ENCODE measurements at regions not wholly inside any gene's neighbourhood (a gene's known extent, or its start where the extent isn't known, plus 50 kb on each side); places are given as distances from the start of the nearest gene placed in this dataset.
"Not testable (repeated sequence)": the region's sequence is repeated elsewhere in the genome, so short reads cannot be mapped to it uniquely, and the experiment has no call there.

GRCh38 chr9:73445384-73445783 lies 293.7 kb downstream of the ANXA1 start:
- not testable (repeated sequence) for TF ChIP-seq CTCF, POLR2A (IDR thresholded peaks at IDR 0.05)

Data from heart left ventricle (tissue), 13 donors.